ENCODE measurements at regions not wholly inside any gene's neighbourhood (a gene's known extent, or its start where the extent isn't known, plus 50 kb on each side); places are given as distances from the start of the nearest gene placed in this dataset.

DNA sequence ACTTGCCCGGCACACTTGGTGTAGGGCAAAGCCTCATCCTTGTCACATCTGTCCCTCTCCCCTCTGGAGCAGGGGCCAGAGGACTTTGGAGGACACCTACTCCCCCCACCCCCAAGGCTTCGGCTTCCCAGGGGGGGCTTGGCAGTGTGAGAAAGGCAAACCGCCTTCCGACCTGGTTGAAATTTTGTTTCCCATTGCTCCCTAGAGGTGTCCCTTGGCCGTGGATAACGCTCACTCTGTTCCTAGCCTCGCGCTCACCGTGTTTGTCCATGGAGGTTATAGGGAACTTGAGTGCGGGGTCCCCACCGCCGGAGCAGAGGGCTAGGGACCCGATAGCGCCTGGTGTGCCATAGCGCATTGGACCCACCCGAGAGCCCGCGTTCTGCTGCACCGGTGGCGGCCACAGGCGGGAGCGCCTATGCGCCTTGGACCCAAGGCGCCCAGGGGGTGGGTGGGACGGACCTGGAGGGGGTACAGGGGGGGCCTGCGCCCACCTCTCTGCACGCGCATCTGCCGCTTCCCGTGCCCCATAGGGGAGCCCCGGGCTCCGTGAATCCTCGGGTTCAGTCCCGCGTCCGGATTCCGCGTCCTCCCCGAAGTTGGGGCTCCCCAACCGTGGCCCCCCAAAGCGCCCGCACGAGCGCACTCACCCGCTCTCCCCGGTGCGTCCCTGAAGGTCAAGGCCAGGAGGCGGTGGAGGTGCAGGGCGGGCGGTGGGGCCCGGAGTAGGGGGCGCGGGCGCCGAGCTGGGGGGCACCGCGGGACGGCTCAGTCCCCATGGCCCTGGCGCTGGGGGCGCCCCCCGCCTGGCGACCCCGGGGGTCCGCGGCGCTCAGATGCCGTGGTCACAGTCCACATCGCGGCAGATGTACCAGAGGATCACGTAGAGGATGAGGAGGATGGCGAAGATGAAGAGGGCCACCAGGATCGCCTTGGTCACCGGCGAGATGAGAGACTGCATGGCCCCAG lies 82.7 kb upstream of the DHRSX start:
- ChIA-PET CTCF (ENCODE audit: unreplicated experiment) (no interaction called here), POLR2A (no interaction called here)
- H3K79me2 ChIP-seq (ENCODE audit: insufficient read depth, low read depth, low read length) = no peaks in the 10 kb centered on the region
- no peaks in the 10 kb centered on the region for H3K9me2 ChIP-seq (ENCODE audit: insufficient read depth, low read length)
- H3K9me3 ChIP-seq (ENCODE audit: low read length) = no peaks in the 10 kb centered on the region
- H4K20me1 ChIP-seq (ENCODE audit: insufficient read depth, low read length) = no peaks in the 10 kb centered on the region
- BruUV-seq (replicated peaks) = no TSS peak
- intact Hi-C loops (cut with micrococcal nuclease; ENCODE audit: unreplicated experiment) = no loop called here
- no peak overlapping the region for H3K4me3 ChIP-seq (ENCODE audit: low read depth, low read length, poor library complexity, severe bottlenecking)
- H3K36me3 ChIP-seq (ENCODE audit: insufficient read depth, low read length) = no peaks in the 10 kb centered on the region
- DNase-seq (ENCODE audit: low spot score) = no peak
- H3K4me1 ChIP-seq (ENCODE audit: insufficient read depth, low read length, poor library complexity, severe bottlenecking) = peaks cover 19% of the 10 kb centered on the region
- H3K27ac ChIP-seq (ENCODE audit: low read depth, low read length, poor library complexity, severe bottlenecking) = no peak overlapping the region
- H2AFZ ChIP-seq (ENCODE audit: low read length) = no peak overlapping the region
- no peak overlapping the region for H3K4me2 ChIP-seq (ENCODE audit: low read length)
- TF ChIP-seq, protein P1, sequence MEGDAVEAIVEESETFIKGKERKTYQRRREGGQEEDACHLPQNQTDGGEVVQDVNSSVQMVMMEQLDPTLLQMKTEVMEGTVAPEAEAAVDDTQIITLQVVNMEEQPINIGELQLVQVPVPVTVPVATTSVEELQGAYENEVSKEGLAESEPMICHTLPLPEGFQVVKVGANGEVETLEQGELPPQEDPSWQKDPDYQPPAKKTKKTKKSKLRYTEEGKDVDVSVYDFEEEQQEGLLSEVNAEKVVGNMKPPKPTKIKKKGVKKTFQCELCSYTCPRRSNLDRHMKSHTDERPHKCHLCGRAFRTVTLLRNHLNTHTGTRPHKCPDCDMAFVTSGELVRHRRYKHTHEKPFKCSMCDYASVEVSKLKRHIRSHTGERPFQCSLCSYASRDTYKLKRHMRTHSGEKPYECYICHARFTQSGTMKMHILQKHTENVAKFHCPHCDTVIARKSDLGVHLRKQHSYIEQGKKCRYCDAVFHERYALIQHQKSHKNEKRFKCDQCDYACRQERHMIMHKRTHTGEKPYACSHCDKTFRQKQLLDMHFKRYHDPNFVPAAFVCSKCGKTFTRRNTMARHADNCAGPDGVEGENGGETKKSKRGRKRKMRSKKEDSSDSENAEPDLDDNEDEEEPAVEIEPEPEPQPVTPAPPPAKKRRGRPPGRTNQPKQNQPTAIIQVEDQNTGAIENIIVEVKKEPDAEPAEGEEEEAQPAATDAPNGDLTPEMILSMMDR (conservative IDR thresholded peaks at IDR 0.05; ENCODE audit: low read length) = no peak
- TF ChIP-seq EZH2phosphoT487 (IDR thresholded peaks at IDR 0.05; ENCODE audit: borderline replicate concordance, low read depth, low read length) = no peak

DNA sequence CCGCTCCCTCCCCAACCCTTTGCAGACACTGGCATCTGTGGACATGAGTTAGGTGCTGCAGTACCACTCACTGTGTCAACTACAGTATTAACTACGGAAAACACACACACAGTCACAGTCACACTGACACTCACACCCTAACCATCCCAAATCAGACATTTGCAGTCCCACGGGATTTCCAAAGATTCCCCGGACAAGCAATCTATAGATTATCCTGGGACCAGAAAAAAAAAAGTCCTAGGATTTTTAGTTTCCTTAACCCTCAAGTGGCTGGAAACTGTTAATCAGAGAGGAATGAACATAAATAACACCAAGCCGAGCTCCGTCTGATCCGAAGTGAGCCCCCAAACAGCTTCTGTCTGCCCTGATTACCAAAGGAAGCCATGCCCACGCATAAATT lies 81.9 kb upstream of the DHRSX start:
- POLR2A ChIA-PET = no interaction called here
- intact Hi-C loops (cut with micrococcal nuclease; ENCODE audit: unreplicated experiment) = no loop called here
- CTCF ChIA-PET (ENCODE audit: unreplicated experiment) = no interaction called here
- Histone ChIP-seq H3K79me2 (ENCODE audit: insufficient read depth, low read depth, low read length) (no peaks in the 10 kb centered on the region), H3K4me2 (ENCODE audit: low read length) (no peak overlapping the region), H3K27ac (ENCODE audit: low read depth, low read length, poor library complexity, severe bottlenecking) (no peak overlapping the region), H3K4me3 (ENCODE audit: low read depth, low read length, poor library complexity, severe bottlenecking) (no peak overlapping the region), H4K20me1 (ENCODE audit: insufficient read depth, low read length) (no peaks in the 10 kb centered on the region), H3K36me3 (ENCODE audit: insufficient read depth, low read length) (no peaks in the 10 kb centered on the region), H3K9me2 (ENCODE audit: insufficient read depth, low read length) (no peaks in the 10 kb centered on the region), H3K9me3 (ENCODE audit: low read length) (no peaks in the 10 kb centered on the region), H2AFZ (ENCODE audit: low read length) (no peak overlapping the region), H3K4me1 (ENCODE audit: insufficient read depth, low read length, poor library complexity, severe bottlenecking) (peaks cover 19% of the 10 kb centered on the region)
- DNase-seq (ENCODE audit: low spot score) = no peak
- no TSS peak for BruUV-seq (replicated peaks)
- TF ChIP-seq EZH2phosphoT487 (IDR thresholded peaks at IDR 0.05; ENCODE audit: borderline replicate concordance, low read depth, low read length) = no peak
- TF ChIP-seq, protein P1 (conservative IDR thresholded peaks at IDR 0.05; ENCODE audit: low read length) = no peak

DNA sequence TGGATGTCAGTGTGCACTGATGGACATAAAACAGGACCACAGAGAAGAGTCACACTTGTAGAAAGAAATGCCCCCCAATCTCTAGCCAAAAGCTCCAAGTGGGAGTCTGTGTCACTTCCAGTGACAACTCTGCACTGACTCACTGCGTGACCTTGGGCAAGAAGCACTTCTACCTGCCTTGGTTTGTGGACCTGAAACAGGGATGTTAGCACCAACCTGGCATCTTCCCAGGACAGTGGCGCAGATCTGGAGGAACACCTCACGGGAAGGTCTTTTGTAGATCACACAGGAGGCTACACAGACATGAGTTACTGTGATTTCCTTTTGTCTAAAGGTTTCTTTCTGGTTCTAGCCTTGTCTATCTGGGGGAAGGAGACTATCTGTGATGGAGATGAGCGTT lies 80.5 kb upstream of the DHRSX start:
- Histone ChIP-seq H3K4me1 (ENCODE audit: insufficient read depth, low read length, poor library complexity, severe bottlenecking) (peaks cover 13% of the 10 kb centered on the region), H3K36me3 (ENCODE audit: insufficient read depth, low read length) (no peaks in the 10 kb centered on the region), H3K9me3 (ENCODE audit: low read length) (no peaks in the 10 kb centered on the region), H2AFZ (ENCODE audit: low read length) (no peak overlapping the region), H3K27ac (ENCODE audit: low read depth, low read length, poor library complexity, severe bottlenecking) (no peak overlapping the region), H3K4me2 (ENCODE audit: low read length) (no peak overlapping the region), H4K20me1 (ENCODE audit: insufficient read depth, low read length) (no peaks in the 10 kb centered on the region), H3K79me2 (ENCODE audit: insufficient read depth, low read depth, low read length) (no peaks in the 10 kb centered on the region), H3K9me2 (ENCODE audit: insufficient read depth, low read length) (no peaks in the 10 kb centered on the region), H3K4me3 (ENCODE audit: low read depth, low read length, poor library complexity, severe bottlenecking) (no peak overlapping the region)
- intact Hi-C loops (cut with micrococcal nuclease; ENCODE audit: unreplicated experiment) = no loop called here
- TF ChIP-seq, protein P1 (conservative IDR thresholded peaks at IDR 0.05; ENCODE audit: low read length) = no peak
- no peak for TF ChIP-seq EZH2phosphoT487 (IDR thresholded peaks at IDR 0.05; ENCODE audit: borderline replicate concordance, low read depth, low read length)
- CTCF ChIA-PET (ENCODE audit: unreplicated experiment) = no interaction called here
- DNase-seq (ENCODE audit: low spot score) = no peak
- no TSS peak for BruUV-seq (replicated peaks)
- POLR2A ChIA-PET = no interaction called here
